B cell (primary cell): ENCODE measurements at regions not wholly inside any gene's neighbourhood (a gene's known extent, or its start where the extent isn't known, plus 50 kb on each side); places are given as distances from the start of the nearest gene placed in this dataset.

Source experiments
- ATAC-seq: fragments of 200-7000 bp; cut with Tn5 transposase; one replicate; pipeline ENCODE4 v1.10.0; 2021; ENCODE audit warnings: low read depth, mild to moderate bottlenecking, moderate number of reproducible peaks, moderate library complexity
- CTCF ChIA-PET: fragments of 350-600 bp; sonication (Branson Sonifier 250); formaldehyde crosslinking; loops from one replicate; lab custom pipeline; 2021; ENCODE audit warnings: antibody characterized with exemption, inconsistent platforms; lab: Charles Lee
- POLR2A ChIA-PET: fragments of 350-600 bp; sonication (Branson Sonifier 250); formaldehyde crosslinking; loops from one replicate; lab custom pipeline; 2021; ENCODE audit warnings: antibody characterized with exemption; lab: Charles Lee
- DNase-seq: peaks from one replicate; pipeline ENCODE4 v3.0.0; 2013
- H2AFZ ChIP-seq: 2 replicates; pipeline ENCODE4 v1.6.1; 2012; ENCODE audit warnings: mild to moderate bottlenecking, low read depth, low read length; ENCODE audit not compliant: insufficient read depth, poor library complexity, severe bottlenecking
- H3K27ac ChIP-seq, 2 donors: 1 replicate in 1 of 2; 2 replicates in 1 of 2; pipeline ENCODE4 v1.5.1; 2012 to 2013; ENCODE audit warnings: low read length in 2 of 2, mild to moderate bottlenecking in 2 of 2, moderate library complexity in 1 of 2
- H3K27me3 ChIP-seq, 4 experiments: fragments of 200-600 bp in 1 of 4; sonication (generic) in 1 of 4; replicated peaks in 1 of 4; 1 replicate in 2 of 4; 2 replicates in 2 of 4; pipeline versions ENCODE4 v1.6.1 to v1.7.0; 2013 to 2016; ENCODE audit warnings: low read length in 3 of 4, mild to moderate bottlenecking in 2 of 4, mixed read lengths in 1 of 4, moderate library complexity in 1 of 4; ENCODE audit not compliant: insufficient read depth in 4 of 4, control insufficient read depth in 3 of 4; ENCODE audit errors: control extremely low read depth in 1 of 4
- H3K36me3 ChIP-seq, 2 experiments: replicated peaks in 1 of 2; 1 replicate in 1 of 2; 2 replicates in 1 of 2; pipeline versions ENCODE4 v1.6.1 to v1.7.1; 2013; ENCODE audit warnings: low read length in 1 of 2; ENCODE audit not compliant: insufficient read depth in 2 of 2, control insufficient read depth in 1 of 2; ENCODE audit errors: control extremely low read depth in 1 of 2, extremely low read depth in 1 of 2
- H3K4me1 ChIP-seq, 2 donors: fragments of 200-600 bp in 1 of 2; sonication (generic) in 1 of 2; 1 replicate in 1 of 2; 2 replicates in 1 of 2; pipeline versions ENCODE4 v1.5.1 to v1.6.1; 2013 to 2017; ENCODE audit warnings: low read length in 2 of 2; ENCODE audit not compliant: control insufficient read depth in 2 of 2, insufficient read depth in 2 of 2
- H3K4me2 ChIP-seq: replicated peaks from 2 replicates; pipeline ENCODE3; 2012; ENCODE audit warnings: mild to moderate bottlenecking, low read depth, low read length; ENCODE audit not compliant: poor library complexity, severe bottlenecking
- H3K4me3 ChIP-seq, 5 experiments: fragments of 200-600 bp in 1 of 5; sonication (generic) in 1 of 5; 1 replicate in 3 of 5; 2 replicates in 2 of 5; pipeline versions ENCODE4 v1.5.1 to v1.7.0; 2011 to 2016; ENCODE audit warnings: low read length in 4 of 5, mild to moderate bottlenecking in 4 of 5, low read depth in 2 of 5, control low read depth in 1 of 5, moderate library complexity in 1 of 5; ENCODE audit not compliant: insufficient read depth in 1 of 5; ENCODE audit errors: control extremely low read depth in 1 of 5, extremely low read depth in 1 of 5
- H3K79me2 ChIP-seq: fragments of 200-600 bp; sonication (generic); one replicate; pipeline ENCODE4 v1.6.0; 2016; ENCODE audit warnings: low read length; ENCODE audit not compliant: control insufficient read depth, insufficient read depth
- H3K9ac ChIP-seq: fragments of 200-600 bp; sonication (generic); 2 replicates; pipeline ENCODE4 v1.6.1; 2017; ENCODE audit warnings: mild to moderate bottlenecking, low read length, moderate library complexity
- H3K9me3 ChIP-seq, 3 donors: one replicate each; pipeline versions ENCODE4 v1.6.1 to v1.7.1; 2013; ENCODE audit warnings: low read length in 2 of 3; ENCODE audit not compliant: control insufficient read depth in 2 of 3, insufficient read depth in 1 of 3; ENCODE audit errors: control extremely low read depth in 1 of 3
- H4K20me1 ChIP-seq: 2 replicates; pipeline ENCODE4 v1.6.0; 2012; ENCODE audit warnings: mild to moderate bottlenecking, low read length; ENCODE audit not compliant: insufficient read depth, control insufficient read depth, poor library complexity, severe bottlenecking
- H3K27ac Mint-ChIP-seq: one replicate; pipeline ENCODE4 v1.8.0; 2021; ENCODE audit warnings: mixed read lengths
- H3K27me3 Mint-ChIP-seq: one replicate; pipeline ENCODE4 v1.8.0; 2021; ENCODE audit warnings: mixed read lengths
- H3K4me1 Mint-ChIP-seq: one replicate; pipeline ENCODE4 v1.8.0; 2021; ENCODE audit warnings: mixed read lengths
- H3K4me3 Mint-ChIP-seq: one replicate; pipeline ENCODE4 v1.8.0; 2021; ENCODE audit warnings: mixed read lengths
- H3K9me3 Mint-ChIP-seq: one replicate; pipeline ENCODE4 v1.8.0; 2022; ENCODE audit warnings: mixed read lengths; ENCODE audit not compliant: insufficient read depth
- EZH2 ChIP-seq: IDR thresholded peaks from 2 replicates; pipeline ENCODE4 v1.6.1; 2012; ENCODE audit warnings: borderline replicate concordance, low read depth, mild to moderate bottlenecking, moderate library complexity, low read length; ENCODE audit not compliant: insufficient read depth, poor library complexity, severe bottlenecking
- WGBS: methylation state at CpG from one replicate; pipeline ENCODE4 v1.1.5; 2013; ENCODE audit warnings: missing lambda C conversion rate; ENCODE audit not compliant: insufficient coverage; 5-methylcytosine and 5-hydroxymethylcytosine counted together
- intact Hi-C: fragments of 100-400 bp; cut with micrococcal nuclease; formaldehyde crosslinking; loops from one replicate; pipeline ENCODE4 v1.10.0; 2022
- TF ChIP-seq, protein P1 (sequence below): fragments of 200-600 bp; IDR thresholded peaks from one replicate; pipeline ENCODE4 v1.8.0; 2022; ENCODE audit warnings: antibody characterized with exemption, mild to moderate bottlenecking

- Mint-ChIP-seq H3K4me3 (no peak overlapping the region), H3K27me3 (no peaks in the 10 kb centered on the region), H3K27ac (no peak overlapping the region), H3K4me1 (no peaks in the 10 kb centered on the region), H3K9me3 (no peaks in the 10 kb centered on the region)
- Histone ChIP-seq H3K36me3 (no peaks in the 10 kb centered on the region), H3K4me3 (no peak overlapping the region), H3K9ac (no peak overlapping the region), H2AFZ (no peak overlapping the region), H3K79me2 (no peaks in the 10 kb centered on the region), H3K4me2 (no peak overlapping the region), H4K20me1 (no peaks in the 10 kb centered on the region), H3K27ac (no peak overlapping the region), H3K9me3 (no peaks in the 10 kb centered on the region), H3K27me3 (no peaks in the 10 kb centered on the region), H3K4me1 (no peaks in the 10 kb centered on the region)
- TF ChIP-seq EZH2 = no peak
- TF ChIP-seq, protein P1, sequence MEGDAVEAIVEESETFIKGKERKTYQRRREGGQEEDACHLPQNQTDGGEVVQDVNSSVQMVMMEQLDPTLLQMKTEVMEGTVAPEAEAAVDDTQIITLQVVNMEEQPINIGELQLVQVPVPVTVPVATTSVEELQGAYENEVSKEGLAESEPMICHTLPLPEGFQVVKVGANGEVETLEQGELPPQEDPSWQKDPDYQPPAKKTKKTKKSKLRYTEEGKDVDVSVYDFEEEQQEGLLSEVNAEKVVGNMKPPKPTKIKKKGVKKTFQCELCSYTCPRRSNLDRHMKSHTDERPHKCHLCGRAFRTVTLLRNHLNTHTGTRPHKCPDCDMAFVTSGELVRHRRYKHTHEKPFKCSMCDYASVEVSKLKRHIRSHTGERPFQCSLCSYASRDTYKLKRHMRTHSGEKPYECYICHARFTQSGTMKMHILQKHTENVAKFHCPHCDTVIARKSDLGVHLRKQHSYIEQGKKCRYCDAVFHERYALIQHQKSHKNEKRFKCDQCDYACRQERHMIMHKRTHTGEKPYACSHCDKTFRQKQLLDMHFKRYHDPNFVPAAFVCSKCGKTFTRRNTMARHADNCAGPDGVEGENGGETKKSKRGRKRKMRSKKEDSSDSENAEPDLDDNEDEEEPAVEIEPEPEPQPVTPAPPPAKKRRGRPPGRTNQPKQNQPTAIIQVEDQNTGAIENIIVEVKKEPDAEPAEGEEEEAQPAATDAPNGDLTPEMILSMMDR = no peak
- CTCF ChIA-PET = no interaction called here
- POLR2A ChIA-PET = no interaction called here
- ATAC-seq = no peak
- no CpG with 5 or more reads among the region's 2 CpGs for WGBS
- intact Hi-C loops = no loop called here
- no peak for DNase-seq
These were observed 915.7 kb upstream of the PCDH9 start for GRCh38 chr13:68145852-68146251.

DNA sequence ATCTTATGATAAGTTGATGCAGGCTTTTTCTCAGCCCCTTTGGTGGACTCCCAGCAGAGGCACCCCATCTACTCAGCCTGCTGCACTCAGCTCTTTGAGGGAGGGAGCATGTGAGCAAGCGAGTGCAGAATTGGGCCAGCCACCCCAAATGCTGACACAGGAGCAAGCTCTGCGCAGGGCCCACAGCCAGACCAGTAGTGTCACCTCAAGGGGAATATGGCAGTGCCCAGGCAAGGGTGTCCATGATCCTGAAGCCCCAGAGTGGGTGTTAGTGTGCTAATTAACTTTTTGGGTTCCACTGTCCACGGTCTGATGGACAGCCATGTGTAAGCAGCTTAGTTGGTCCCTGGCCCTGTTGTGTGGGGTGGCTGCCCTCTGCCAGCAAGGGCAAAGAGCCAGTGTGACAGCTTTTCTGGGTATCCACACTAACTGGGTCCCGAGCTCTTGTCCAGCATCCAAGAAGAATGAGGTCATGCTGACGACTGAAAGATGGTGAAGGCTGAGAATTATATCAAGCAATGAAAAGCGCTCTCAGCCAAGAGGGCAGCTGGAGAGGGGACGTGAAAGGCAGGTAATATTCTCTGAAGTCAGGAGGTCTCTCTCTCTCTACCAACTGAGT is 898.3 kb upstream of the PCDH9 start:
- Mint-ChIP-seq H3K9me3 (peaks cover 4% of the 10 kb centered on the region), H3K4me3 (no peak overlapping the region), H3K27me3 (no peaks in the 10 kb centered on the region), H3K27ac (no peak overlapping the region), H3K4me1 (no peaks in the 10 kb centered on the region)
- Histone ChIP-seq H3K9me3 (peaks cover 0 to 7% (median 0%) of the 10 kb centered on the region in 3 donors), H3K36me3 (no peaks in the 10 kb centered on the region), H3K4me2 (no peak overlapping the region), H3K27ac (no peak overlapping the region), H2AFZ (no peak overlapping the region), H4K20me1 (no peaks in the 10 kb centered on the region), H3K9ac (no peak overlapping the region), H3K4me3 (no peak overlapping the region), H3K79me2 (no peaks in the 10 kb centered on the region), H3K27me3 (no peaks in the 10 kb centered on the region), H3K4me1 (no peaks in the 10 kb centered on the region)
- TF ChIP-seq, protein P1 = no peak
- no peak for TF ChIP-seq EZH2
- ChIA-PET POLR2A (no interaction called here), CTCF (no interaction called here)
- 86% methylated on average over 7 of the region's 7 CpGs for WGBS
- DNase-seq = no peak
- no peak for ATAC-seq
- intact Hi-C loops = no loop called here
